NCI-H510A (cell line): ENCODE measurements at regions not wholly inside any gene's neighbourhood (a gene's known extent, or its start where the extent isn't known, plus 50 kb on each side); places are given as distances from the start of the nearest gene placed in this dataset.
"Not testable (repeated sequence)": the region's sequence is repeated elsewhere in the genome, so short reads cannot be mapped to it uniquely, and the experiment has no call there.

Experiments used
- DNase-seq: peaks from one replicate; lab custom pipeline; 2025; lab: John Stamatoyannopoulos, UW

DNA sequence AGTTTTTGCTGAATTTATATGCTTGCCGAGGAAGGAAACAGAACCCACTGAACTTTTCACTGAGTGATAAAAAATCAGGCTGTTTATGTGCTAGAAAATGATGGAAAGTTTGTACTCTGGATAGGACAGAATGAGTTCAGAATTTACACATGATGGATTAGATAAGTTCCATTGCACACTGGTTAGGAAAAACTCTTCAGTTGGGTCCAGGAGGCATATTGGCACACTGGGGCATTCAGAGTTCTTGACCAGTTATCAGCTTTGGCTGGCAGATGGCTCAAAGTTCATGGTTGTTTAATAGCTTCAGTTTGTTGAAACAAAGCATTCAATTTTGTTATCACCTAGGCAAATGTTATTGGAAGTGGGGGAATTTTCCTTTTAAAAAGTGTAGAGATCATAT lies 613.3 kb upstream of the SYNCRIP start:
- DNase-seq, result no peak

DNA sequence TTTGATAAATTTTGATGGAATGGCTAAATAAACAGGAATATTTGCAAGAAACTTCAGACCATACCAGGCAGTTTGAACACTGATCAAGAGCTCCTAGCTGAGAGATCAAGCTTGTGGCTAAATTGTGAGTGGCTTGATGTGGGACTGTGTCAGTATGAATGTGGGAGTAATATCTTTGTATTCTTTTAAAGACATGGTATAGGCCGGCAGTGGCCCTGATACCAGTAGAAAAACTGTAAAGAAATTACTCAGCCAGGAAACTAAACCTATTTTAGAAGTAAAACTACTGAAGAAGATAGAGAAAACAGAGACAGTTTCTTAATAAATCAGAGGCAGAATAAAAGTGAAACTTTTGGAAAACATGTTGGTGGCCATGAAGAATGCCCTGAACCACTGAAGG lies 608.4 kb upstream of the SYNCRIP start:
- no peak for DNase-seq

DNA sequence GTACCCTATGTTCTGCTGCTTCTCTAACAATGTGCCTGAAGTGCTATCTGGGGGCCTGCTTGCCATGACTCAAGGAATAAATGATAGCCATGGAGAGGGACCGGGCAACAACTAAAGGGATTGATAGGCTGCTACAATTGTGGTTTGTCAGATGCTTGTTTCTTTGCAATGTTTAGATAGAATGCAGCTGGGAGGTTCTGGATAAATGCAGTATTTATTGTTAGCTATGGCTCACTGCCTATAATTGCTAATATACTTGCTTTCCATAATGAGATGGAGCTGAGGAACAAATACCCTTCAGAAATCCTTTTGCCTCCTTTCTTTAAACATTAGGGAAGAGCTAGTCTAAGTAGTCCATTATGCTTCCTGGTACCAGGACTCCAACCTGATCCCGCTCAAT lies 575.2 kb upstream of the SYNCRIP start:
- no peak for DNase-seq

DNA sequence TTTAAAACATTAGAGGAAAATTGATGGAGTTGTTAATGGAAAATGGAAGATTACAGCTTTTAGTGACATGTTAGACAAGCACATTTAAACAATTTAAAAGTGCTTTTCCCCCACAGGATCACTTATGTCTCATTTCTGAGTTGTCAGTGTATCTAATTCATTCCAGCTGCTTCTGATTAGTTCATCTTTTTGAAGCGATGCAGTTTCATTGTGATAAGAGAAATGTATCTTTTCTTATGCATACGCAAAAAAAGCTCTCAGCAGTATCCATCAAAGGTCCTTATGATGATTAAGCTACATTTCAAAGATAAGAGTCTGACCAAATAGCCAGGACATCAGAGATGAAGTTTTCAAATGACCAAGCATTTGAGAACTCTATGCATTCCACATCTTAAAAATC lies 572.6 kb upstream of the SYNCRIP start:
- DNase-seq, result no peak

DNA sequence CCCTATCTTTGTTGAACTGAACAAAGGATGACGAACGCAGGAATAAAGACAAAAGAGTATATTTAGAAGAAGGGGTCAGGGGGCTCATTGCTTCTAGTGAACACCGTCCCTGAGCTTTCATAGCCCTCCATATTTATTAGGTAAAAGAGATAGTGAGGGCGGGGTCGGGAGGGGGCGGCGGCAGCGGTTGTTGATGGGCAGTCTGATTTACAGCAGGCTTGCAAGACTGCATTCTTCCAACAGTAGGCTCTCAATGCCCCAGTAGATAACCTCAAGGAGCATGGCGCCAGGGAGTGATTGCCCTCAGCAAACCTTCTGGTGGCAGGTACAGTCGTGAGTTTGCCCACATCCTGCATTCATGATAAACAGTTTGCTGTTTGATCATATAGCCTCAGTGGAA lies 563.3 kb upstream of the SYNCRIP start:
- no peak for DNase-seq

DNA sequence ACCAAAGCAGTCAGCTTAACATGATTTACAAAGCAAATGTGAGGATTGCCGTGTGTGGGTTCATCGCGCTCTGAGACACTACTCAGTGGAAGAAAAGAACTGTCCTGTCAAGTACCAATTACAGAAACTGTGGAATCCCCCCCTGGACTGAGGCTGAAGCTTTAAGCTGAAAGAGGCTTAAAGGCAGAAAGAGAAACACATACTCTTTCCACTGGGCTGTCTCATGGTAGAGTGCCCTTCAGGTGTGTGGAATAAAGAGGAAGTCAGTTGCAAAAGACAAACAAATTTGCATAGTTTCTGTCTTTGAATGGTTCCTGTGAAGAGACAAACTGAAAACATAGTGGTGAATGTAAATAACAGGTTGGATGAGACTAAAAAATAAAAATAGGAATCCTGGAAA lies 560.4 kb upstream of the SYNCRIP start:
- no peak for DNase-seq

DNA sequence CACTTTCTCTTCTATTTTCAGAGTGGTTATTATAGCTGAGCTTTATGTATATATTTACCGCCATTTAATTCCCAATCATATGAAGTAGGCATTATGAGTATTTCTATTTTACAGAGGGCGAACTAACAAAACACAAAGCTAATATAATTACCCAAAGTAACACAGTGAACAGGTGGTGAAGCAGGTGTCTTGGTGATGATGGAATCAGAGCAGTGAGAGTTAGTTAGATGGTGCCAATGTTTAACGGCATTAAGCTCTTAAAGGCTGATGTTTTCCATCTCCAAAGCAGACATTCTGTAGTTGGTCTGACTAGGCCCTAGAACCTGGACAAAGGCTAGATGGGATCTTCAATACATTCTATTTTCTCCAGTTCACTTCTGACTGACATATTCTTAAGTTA lies 551.1 kb upstream of the SYNCRIP start:
- no peak for DNase-seq

DNA sequence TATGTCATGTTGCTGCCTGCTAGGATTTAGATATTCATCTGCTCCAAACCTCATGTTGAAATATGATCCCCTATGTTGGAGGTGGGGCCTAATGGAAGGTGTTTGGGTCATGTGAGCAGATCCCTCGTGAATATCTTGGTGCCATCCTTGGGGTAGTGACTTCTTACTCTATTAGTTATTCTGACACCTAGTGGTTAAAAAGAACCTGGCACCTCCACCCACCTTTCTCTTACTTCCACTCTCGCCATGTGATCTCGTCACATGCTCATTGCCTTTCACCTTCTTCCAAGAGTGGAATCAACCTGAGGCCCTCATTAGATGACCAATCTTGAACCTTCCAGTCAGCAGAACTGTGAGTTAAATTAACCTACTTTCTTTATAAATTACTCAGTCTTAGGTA lies 549.4 kb upstream of the SYNCRIP start:
- DNase-seq, result no peak

DNA sequence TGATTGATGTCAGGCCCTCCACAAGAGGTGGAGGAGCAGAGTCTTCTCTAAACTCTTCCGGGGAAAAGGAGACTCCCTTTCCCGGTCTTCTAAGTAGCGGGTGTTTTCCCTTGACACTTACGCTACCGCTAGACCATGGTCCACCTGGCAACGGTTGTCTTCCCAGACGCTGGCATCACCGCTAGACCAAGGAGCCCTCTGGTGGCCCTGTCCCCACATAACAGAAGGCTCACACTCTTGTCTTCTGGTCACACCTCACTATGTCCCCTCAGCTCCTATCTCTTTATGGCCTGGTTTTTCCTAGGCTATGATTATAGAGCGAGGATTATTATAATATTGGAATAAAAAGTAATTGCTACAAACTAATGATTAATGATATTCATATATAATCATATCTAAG lies 532.5 kb upstream of the SYNCRIP start:
- DNase-seq, result peak; percentile 2

DNA sequence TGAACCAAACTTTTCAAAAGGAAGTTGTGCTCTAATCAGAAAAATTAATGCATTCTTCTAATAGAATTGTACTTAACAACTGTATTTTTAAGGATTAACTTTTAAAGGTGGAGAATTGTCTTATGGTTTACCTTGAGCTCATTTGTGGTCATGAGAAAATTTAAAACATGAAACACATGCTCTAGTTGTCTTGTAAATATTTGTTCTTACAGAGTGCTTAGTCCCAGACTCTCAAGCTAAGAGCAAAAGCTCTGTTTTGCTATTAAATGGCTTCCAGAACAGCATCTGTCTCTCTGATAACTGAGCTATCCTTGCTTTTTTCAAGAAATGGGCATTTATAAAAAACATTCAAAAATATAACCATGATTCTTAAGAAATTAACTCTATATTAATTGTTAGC lies 512.2 kb upstream of the SYNCRIP start:
- DNase-seq, result no peak

DNA sequence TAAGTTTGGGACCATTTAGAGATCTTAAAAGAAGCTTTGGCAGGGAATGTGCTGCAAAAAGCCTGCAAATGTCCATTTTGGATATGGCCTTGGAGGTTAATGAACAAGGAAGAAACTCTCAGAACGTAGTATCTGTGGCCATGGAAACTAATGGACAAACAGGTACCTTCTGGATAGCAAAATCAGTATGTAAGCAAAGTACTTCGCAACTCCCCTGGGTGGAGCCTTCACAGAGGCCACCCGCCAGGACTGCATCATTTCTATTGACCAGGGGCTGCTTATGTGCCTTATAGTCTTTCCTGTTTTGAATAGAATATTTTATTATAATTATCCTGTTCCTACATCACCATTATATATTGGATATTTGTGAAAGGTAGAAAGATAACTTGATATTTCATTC lies 510.8 kb upstream of the SYNCRIP start:
- no peak for DNase-seq

DNA sequence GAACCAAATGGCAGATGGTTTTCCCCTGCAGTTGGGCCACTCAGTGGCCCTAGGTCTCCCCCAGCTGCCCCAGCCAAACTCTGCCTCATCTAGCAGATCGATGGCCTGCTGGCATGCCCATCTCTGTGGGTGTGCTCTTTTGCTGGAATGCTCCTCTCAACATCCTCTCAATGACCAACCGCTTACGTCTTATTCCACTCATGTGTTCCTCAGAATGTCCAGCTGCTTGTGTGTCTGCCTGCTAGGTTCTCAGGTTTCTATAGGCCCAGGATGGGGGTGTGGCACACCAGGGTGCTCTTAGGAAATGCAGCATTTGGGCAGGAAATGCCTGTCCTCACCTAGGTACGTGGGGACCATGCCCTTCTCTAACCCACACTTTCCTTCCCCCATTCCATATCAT lies 509.9 kb upstream of the SYNCRIP start:
- no peak for DNase-seq

DNA sequence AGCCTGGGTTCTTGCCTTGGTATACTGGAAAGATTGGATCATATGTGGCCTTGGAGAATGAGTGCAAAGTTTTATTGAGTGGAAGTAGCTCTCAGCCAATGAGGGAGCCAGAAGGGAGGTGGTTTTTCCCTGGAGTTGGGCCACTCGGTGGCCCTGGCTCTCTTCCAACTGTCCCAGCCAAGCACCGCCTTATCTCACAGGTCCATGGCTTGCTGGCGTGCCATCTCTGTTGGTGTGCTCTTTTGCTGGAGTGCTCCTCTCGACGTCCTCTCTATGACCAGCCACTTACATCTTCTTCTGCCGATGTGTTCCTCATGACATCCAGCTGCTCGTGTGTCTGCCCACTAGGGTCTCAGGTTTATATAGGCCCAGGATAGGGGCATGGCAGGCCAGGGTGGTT lies 505.9 kb upstream of the SYNCRIP start:
- DNase-seq, result no peak

DNA sequence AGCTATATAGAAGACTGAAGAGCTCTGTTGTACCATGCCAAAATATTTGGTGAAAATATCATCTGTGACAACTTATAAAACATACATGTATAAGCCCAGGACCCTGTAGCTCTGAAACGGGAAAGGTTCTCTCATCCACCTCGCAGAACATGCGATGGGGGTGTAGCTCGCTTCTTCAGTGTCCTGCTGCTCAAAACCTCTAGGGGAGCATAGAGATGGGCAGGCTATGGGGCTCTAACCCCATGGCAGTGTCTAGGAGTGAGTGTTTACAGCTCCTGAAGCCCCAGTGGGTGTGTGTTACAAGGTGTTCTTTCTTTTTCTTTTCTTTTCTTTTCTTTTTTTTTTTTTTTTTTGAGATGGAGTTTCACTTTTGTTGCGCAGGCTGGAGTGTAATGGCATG lies 505.2 kb upstream of the SYNCRIP start:
- no peak for DNase-seq

DNA sequence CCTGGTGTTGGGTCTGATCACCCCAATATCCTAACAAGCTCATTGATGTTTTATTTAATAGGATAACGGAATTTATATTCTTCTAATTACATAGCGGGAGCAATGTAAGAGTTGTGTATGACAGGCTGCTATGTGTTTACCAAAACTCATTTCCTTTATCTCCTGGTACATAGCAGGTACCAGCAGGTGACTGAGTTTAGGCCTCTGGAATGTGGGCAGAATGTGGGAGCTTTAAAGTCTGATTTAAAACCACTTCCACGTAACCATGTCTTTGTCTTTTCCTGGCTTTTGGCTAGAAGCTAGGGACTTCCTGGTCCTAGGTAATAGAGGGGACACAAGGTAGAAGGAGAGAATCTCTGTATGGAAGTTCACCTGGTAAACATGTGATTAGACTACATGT lies 504.6 kb upstream of the SYNCRIP start:
- DNase-seq, result no peak

DNA sequence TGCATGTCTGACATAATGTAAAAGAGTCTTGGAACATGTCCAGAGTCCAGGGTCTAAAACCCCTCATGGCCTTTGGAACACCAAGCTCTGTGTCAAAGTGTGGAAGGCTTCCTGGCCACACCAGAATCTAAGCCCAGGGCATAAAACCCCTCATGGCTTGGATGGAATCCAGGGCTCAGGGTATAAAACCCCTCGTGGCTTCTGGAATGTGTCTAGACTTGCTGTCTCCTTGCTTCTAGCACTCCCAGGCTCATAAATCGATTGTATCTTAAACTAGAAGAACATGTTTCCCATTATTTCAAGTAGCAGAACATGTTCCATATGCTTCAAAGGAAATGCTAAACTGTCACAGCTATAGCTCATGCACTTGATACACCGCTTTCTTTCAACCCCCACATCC lies 504.1 kb upstream of the SYNCRIP start:
- DNase-seq, result not testable (repeated sequence)

DNA sequence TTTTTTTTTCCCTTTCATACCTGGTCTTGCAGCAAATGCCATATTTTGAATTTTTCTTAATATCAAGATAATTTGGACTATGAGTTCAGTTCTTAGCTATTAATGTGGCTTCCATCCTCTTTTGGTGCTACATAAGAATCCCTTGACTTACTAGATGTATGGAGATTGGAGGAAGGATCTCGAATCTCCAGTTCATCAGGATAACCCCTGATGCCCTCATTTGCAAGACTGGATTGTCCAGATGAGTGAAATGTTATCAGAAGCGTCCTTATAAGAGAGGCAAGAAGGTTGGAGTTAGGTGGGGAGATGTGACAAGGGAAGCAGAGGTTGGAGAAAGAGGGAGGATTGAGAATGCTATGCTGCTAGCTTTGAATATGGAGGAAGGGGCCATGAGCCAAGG lies 499.6 kb upstream of the SYNCRIP start:
- DNase-seq, result no peak

DNA sequence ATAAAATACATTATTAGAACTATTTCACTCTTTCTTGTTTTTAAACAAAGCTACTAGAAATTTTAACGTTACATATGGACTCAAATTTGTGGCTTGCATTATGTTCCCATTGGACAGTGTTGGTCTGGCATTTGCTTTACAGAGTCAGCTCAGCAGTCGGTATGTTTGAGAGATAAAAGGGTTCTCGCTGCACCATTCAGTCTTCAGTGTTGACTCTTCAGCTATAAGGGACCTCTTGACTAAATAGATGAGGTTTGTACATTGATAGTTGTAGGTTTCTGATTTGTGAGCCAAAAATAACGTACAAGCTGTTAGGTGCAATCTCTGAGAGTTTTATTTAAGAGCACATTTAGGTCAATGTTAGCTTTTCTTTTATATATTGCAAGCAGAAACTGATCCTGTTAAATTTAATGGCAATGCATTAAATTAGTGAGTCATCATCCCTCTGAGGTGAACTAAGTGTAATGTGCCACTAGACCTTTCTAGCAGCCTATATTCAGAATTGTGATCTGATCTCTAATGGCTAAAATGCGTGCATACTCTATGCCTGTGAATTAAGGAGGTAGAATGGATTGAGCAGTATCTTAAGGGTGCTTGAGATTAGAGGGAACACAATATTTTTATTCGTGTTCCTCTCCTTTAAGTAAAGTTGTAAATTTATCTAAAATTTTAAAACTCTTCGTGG lies 485.6 kb upstream of the SYNCRIP start:
- no peak for DNase-seq

DNA sequence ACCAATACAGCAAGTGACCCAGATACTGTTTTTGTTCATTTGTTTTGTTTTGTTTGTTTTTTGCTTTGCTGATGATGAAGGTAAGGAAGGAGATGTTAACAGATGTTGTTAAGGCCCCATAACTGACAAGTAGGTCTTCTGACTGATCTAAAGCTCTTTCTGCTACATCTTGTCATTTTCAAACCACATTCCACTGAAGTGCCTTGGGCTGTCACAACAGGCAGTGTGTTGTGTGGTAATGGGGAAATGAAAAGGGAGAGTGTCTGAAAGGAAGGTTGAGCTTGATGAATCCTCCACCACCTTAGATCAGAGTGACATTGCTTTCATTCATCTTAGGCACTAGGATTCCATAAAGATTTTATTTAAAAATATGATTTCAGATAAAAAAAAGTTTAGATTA lies 479.4 kb upstream of the SYNCRIP start:
- no peak for DNase-seq

DNA sequence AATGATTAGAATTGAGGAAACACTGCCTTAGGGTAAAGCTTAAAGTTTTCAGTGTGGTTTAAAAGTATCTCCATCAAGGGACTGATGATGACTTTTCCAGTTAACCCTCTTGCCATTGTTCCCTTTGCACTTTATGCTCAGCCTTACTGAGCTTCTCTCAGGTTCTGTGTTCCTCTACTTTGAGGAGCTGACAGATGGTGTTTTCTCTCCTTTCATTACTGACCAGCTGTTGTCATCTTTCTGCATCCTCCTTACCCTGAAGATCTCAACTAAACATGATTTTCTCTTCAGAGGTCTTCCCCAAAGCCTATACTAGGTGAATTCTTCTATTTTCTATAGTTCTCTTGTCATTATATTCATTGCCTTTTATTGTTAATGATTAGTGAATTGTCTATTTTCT lies 475.6 kb upstream of the SYNCRIP start:
- DNase-seq, result no peak

DNA sequence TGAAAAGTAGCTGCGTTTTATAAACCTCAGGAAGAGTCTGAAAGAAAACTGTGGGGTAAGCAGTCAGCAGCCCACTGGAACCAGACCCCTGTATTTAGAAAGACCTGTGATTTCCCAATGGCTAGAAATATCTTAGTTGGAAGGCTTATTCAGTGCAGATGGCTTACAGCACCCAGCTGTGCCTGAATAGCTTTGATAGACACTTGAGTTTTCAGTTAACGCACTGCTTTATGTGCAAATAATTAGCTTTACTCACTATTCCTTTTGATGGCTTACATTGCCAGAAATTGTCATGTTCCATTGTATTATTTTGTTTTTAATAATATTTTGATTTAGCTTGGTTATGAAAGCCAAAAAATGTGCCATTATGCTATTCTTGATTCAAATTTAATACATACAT lies 465.3 kb upstream of the SYNCRIP start:
- DNase-seq, result no peak

DNA sequence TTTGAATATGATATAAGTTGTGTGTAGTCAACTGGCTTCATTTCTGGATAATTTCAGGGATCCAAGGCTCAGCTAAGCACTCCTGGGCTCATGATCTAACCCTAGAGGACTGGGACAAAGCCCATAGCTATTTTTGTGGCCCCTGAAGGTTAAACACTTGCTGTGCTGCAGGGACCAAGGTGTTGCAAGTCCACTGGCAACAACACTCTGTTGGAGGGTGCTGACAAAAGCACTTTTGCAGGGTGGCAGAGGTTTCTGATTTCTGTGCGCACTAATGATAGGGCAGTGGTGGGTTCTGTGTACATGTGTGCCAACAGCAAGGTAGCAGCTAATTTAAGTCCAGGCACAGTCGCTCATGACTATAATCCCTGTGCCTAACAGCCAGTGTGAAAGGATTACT lies 445.3 kb upstream of the SYNCRIP start:
- no peak for DNase-seq

DNA sequence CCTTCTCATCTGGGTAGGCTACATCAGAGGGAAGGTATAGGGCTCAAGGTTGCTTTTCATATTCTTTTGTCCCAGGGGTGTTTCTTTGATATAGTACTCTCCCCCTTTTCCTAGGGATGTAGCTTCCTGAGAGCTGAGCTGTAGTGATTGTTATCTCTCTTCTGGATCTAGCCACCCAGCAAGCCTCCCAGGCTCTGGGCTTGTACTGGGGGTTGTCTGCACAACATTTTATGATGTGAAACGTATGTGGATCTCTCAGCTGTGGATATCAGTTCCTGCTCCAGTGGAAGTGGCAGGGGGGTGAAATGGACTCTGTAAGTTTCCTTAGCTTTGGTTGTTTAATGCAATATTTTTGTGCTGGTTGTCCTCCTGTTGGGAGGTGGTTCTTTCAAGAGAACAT lies 437.3 kb upstream of the SYNCRIP start:
- DNase-seq, result no peak

DNA sequence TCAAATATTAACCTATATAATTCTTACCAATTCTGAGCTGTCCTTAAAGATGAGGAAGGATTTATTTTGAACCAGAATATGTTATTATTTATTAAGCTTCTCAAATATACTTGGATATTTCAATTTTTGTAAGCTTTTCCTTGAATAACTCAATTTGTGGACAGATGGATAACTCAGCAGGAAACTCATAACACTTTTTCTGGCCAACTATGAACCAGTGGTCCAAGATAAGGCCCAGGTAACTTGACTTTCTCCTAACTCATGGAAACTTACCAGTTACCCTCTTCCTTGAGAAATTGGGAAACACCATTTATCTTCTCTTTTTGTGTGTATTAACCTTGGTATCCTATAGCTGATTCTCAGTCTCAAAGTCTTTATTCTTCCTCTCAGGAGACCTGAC lies 427.5 kb upstream of the SYNCRIP start:
- DNase-seq, result no peak

DNA sequence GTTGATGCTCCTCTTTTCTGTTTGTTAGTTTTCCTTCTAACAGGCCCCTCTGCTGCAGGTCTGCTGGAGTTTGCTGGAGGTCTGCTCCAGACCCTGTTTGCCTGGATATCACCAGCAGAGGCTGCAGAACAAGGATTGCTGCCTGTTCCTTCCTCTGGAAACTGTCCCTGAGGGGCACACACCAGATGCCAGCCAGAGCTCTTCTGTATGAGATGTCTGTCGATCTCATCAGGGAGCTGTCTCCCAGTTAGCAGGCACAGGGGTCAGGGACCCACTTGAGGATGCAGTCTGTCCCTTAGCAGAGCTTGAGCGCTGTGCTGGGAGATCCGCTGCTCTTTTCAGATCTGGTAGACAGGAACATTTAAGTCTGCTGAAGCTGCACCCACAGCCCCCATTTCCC lies 422.3 kb upstream of the SYNCRIP start:
- not testable (repeated sequence) for DNase-seq
